Peyer's patch (tissue), 4 donors: ENCODE measurements at regions not wholly inside any gene's neighbourhood (a gene's known extent, or its start where the extent isn't known, plus 50 kb on each side); places are given as distances from the start of the nearest gene placed in this dataset.

Source experiments
- DNase-seq, 3 donors: peaks; one replicate each; pipeline ENCODE4 v3.0.0-alpha.2; 2017 to 2019
- H3K27ac ChIP-seq, 4 donors: fragments of 200-600 bp; sonication (generic); one replicate each; pipeline ENCODE4 v1.5.1; 2016 to 2019
- H3K27me3 ChIP-seq, 2 donors: fragments of 200-600 bp; sonication (generic); one replicate each; pipeline ENCODE4 v1.5.1; 2019
- H3K36me3 ChIP-seq, 3 donors: fragments of 200-600 bp; sonication (generic); one replicate each; pipeline ENCODE4 v1.5.1; 2016 to 2019
- H3K4me1 ChIP-seq, 4 donors: fragments of 200-600 bp; sonication (generic); one replicate each; pipeline ENCODE4 v1.5.1; 2016 to 2019
- H3K4me3 ChIP-seq, 4 donors: fragments of 200-600 bp; sonication (generic); 1 replicate in 3 of 4; 2 replicates in 1 of 4; pipeline ENCODE4 v1.5.1; 2016 to 2019; ENCODE audit warnings: mild to moderate bottlenecking in 1 of 4
- H3K9me3 ChIP-seq, 4 donors: fragments of 200-600 bp; sonication (generic); one replicate each; pipeline ENCODE4 v1.5.1; 2016 to 2019; ENCODE audit warnings: mild to moderate bottlenecking in 1 of 4
- CTCF ChIP-seq, 6 experiments: fragments of 450-650 bp in 4 of 6; fragments of 200-600 bp in 2 of 6; sonication (generic) in 1 of 6; IDR thresholded peaks; one replicate each; pipeline ENCODE4 v1.5.1; 2017 to 2019; ENCODE audit warnings: antibody characterized with exemption in 6 of 6, mild to moderate bottlenecking in 3 of 6, moderate library complexity in 1 of 6
- POLR2A ChIP-seq, 2 donors: fragments of 450-650 bp; IDR thresholded peaks; one replicate each; pipeline ENCODE4 v1.5.1; 2017; ENCODE audit warnings: antibody characterized with exemption in 2 of 2, mild to moderate bottlenecking in 2 of 2, moderate library complexity in 2 of 2

GRCh38 chr20:60808003-60808672, 443.9 kb upstream of the CDH4 start:
- no peak for TF ChIP-seq POLR2A (IDR thresholded peaks at IDR 0.05)
- TF ChIP-seq CTCF (IDR thresholded peaks at IDR 0.05) = no peak
- no peak for DNase-seq
- Histone ChIP-seq H3K36me3 (no peaks in the 10 kb centered on the region), H3K27me3 (no peaks in the 10 kb centered on the region), H3K4me1 (no peaks in the 10 kb centered on the region), H3K27ac (no peak overlapping the region), H3K4me3 (no peak overlapping the region), H3K9me3 (no peaks in the 10 kb centered on the region)

DNA sequence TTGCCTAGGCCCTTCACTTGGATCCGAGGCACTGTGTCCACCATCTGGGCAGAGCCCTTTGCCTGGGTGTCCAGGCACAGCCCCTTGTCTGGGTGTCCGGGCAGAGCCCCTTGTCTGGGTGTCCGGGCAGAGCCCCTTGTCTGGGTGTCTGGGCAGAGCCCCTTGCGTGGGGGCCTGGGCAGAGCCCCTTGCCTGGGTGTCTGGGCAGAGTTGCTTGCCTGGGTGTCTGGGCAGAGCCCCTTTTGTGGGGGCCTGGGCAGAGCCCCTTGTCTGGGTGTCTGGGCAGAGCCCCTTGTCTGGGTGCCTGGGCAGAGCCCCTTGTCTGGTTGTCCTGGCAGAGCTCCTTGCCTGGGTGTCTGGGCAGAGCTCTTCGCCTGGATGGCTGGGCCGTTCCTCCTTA, 443.4 kb upstream of the CDH4 start:
- H3K9me3 ChIP-seq = no peaks in the 10 kb centered on the region
- no peak for DNase-seq
- no peak overlapping the region for H3K27ac ChIP-seq
- no peaks in the 10 kb centered on the region for H3K36me3 ChIP-seq
- no peak for TF ChIP-seq CTCF (IDR thresholded peaks at IDR 0.05)
- TF ChIP-seq POLR2A (IDR thresholded peaks at IDR 0.05) = no peak
- H3K4me1 ChIP-seq = no peaks in the 10 kb centered on the region
- no peak overlapping the region for H3K4me3 ChIP-seq
- H3K27me3 ChIP-seq = no peaks in the 10 kb centered on the region

DNA sequence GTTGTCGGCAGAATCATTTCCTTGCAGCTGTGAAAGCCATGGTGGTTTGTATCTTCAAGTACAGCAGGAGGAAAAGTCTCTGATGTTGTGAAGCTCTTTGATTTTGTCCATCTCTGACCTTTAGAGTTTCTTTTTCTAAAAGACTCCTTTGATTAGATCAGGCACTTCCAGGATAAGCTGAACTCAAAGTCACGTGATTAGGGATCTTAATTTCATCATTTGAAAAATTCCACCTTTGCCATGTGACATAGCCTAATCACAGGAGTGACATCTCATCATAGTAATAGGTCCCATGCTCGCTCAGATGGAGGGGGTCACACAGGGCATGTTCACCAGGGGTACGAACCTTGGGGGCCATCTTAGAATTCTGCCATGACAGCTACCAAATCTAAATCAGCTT, 441.5 kb upstream of the CDH4 start:
- H3K27me3 ChIP-seq = no peaks in the 10 kb centered on the region
- H3K4me3 ChIP-seq = no peak overlapping the region
- DNase-seq = no peak
- no peaks in the 10 kb centered on the region for H3K4me1 ChIP-seq
- no peak overlapping the region for H3K27ac ChIP-seq
- no peaks in the 10 kb centered on the region for H3K9me3 ChIP-seq
- H3K36me3 ChIP-seq = no peaks in the 10 kb centered on the region
- no peak for TF ChIP-seq CTCF (IDR thresholded peaks at IDR 0.05)
- no peak for TF ChIP-seq POLR2A (IDR thresholded peaks at IDR 0.05)

DNA sequence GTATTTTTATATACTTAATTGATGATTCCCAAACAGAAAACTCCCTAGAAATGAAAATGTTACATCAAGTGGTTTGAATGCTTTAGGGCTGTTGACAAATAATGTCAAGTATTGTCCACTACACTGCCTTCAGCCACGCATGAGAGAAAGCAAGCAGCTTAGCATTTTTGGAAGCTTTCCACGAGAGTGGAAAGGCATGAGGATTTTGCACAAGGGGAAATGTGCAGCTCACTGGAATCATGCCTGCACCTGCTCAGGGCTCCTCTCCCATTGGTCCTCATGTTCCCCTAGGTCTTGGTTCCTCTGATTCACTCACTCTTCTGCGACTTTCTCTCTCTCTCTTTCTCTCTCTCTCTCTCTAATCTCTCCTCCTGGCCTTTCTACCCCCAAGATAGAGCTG, 439.5 kb upstream of the CDH4 start:
- no peak for DNase-seq
- no peaks in the 10 kb centered on the region for H3K27me3 ChIP-seq
- H3K4me1 ChIP-seq = no peaks in the 10 kb centered on the region
- H3K4me3 ChIP-seq = no peak overlapping the region
- H3K9me3 ChIP-seq = no peaks in the 10 kb centered on the region
- no peaks in the 10 kb centered on the region for H3K36me3 ChIP-seq
- no peak overlapping the region for H3K27ac ChIP-seq
- TF ChIP-seq POLR2A (IDR thresholded peaks at IDR 0.05) (no peak), CTCF (IDR thresholded peaks at IDR 0.05) (no peak)

DNA sequence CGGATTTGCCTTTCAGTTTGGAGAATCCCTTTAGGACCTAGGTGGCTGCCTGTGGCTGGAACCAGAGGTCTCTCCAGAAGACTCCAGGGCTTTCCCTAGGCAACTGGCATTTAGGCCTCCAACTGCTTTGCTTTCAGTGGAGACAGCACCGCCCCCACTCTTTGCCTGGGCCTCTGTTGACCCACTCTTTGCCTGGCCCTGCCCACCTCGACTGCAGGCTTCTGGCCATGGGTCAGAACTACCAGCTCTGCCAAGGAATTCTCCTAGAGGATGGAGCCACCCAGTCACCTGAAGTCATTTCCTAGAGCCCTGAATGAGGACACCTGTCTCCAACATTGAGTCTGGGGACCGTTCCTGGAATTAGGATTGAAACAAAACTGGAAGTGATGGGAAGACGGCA, 439.0 kb upstream of the CDH4 start:
- Histone ChIP-seq H3K4me3 (no peak overlapping the region), H3K36me3 (no peaks in the 10 kb centered on the region), H3K4me1 (no peaks in the 10 kb centered on the region), H3K27me3 (no peaks in the 10 kb centered on the region), H3K9me3 (no peaks in the 10 kb centered on the region), H3K27ac (no peak overlapping the region)
- TF ChIP-seq CTCF (IDR thresholded peaks at IDR 0.05) (no peak), POLR2A (IDR thresholded peaks at IDR 0.05) (no peak)
- no peak for DNase-seq

DNA sequence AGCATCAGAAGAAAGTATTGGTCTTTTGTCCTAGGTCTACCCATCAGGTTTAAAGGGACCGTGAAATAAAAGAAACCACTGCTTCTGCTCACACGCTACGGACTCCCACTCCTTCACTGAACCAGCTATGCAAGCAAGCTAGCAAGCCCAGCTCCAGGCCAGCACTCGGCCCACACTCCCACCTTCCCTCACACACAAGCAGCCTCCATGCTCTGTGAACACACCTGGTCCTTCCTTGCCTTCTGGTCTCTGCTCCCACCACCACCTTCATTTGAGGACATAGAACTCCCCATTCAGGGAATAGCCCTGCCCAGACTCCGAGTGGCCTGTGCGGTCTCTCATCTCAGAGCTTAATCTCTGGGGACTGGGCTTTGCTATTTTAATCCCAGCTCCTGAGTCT, 436.4 kb upstream of the CDH4 start:
- no peaks in the 10 kb centered on the region for H3K27me3 ChIP-seq
- H3K36me3 ChIP-seq = no peaks in the 10 kb centered on the region
- H3K4me3 ChIP-seq = no peak overlapping the region
- no peaks in the 10 kb centered on the region for H3K9me3 ChIP-seq
- no peaks in the 10 kb centered on the region for H3K4me1 ChIP-seq
- TF ChIP-seq POLR2A (IDR thresholded peaks at IDR 0.05) (no peak), CTCF (IDR thresholded peaks at IDR 0.05) (no peak)
- no peak overlapping the region for H3K27ac ChIP-seq
- DNase-seq = no peak
